IPS-20b (cell line): ENCODE measurements at regions not wholly inside any gene's neighbourhood (a gene's known extent, or its start where the extent isn't known, plus 50 kb on each side); places are given as distances from the start of the nearest gene placed in this dataset.
"Not testable (repeated sequence)": the region's sequence is repeated elsewhere in the genome, so short reads cannot be mapped to it uniquely, and the experiment has no call there.

Source experiments
- H3K27ac ChIP-seq: one replicate; pipeline ENCODE4 v1.5.1; 2013; ENCODE audit warnings: low read length
- H3K27me3 ChIP-seq: 2 replicates; pipeline ENCODE4 v1.6.1; 2013; ENCODE audit warnings: mild to moderate bottlenecking, low read length, inconsistent platforms; ENCODE audit not compliant: insufficient read depth
- H3K36me3 ChIP-seq: 2 replicates; pipeline ENCODE4 v1.6.1; 2013; ENCODE audit warnings: low read depth, mild to moderate bottlenecking, inconsistent platforms, low read length, moderate library complexity; ENCODE audit not compliant: insufficient read depth
- H3K4me1 ChIP-seq: 2 replicates; pipeline ENCODE4 v1.6.1; 2013; ENCODE audit warnings: mild to moderate bottlenecking, control low read depth, inconsistent platforms, low read length, moderate library complexity; ENCODE audit not compliant: insufficient read depth
- H3K4me3 ChIP-seq: 2 replicates; pipeline ENCODE4 v1.5.1; 2013; ENCODE audit warnings: mild to moderate bottlenecking, low read length, inconsistent platforms
- H3K9ac ChIP-seq: 2 replicates; pipeline ENCODE4 v1.6.1; 2013; ENCODE audit warnings: low read depth, mild to moderate bottlenecking, inconsistent platforms, low read length, moderate library complexity
- H3K9me3 ChIP-seq: 2 replicates; pipeline ENCODE4 v1.6.1; 2013; ENCODE audit warnings: mild to moderate bottlenecking, low read depth, low read length, inconsistent platforms; ENCODE audit not compliant: insufficient read depth

- H3K4me3 ChIP-seq, result no peak overlapping the region
- no peak overlapping the region for H3K9ac ChIP-seq
- H3K9me3 ChIP-seq, result peaks cover 8% of the 10 kb centered on the region
- no peaks in the 10 kb centered on the region for H3K27me3 ChIP-seq
- H3K27ac ChIP-seq, result no peak overlapping the region
- no peaks in the 10 kb centered on the region for H3K4me1 ChIP-seq
- no peaks in the 10 kb centered on the region for H3K36me3 ChIP-seq
Observed at GRCh38 chr3:145197821-145198220, 963.2 kb downstream of the PLOD2 start.

- Histone ChIP-seq H3K36me3 (no peaks in the 10 kb centered on the region), H3K9me3 (no peaks in the 10 kb centered on the region), H3K27me3 (no peaks in the 10 kb centered on the region), H3K9ac (no peak overlapping the region), H3K4me3 (no peak overlapping the region), H3K27ac (no peak overlapping the region), H3K4me1 (no peaks in the 10 kb centered on the region)
Observed at GRCh38 chr3:145209561-145209960, 951.4 kb downstream of the PLOD2 start.

- Histone ChIP-seq H3K27ac (no peak overlapping the region), H3K4me1 (no peaks in the 10 kb centered on the region), H3K36me3 (no peaks in the 10 kb centered on the region), H3K4me3 (no peak overlapping the region), H3K9ac (no peak overlapping the region), H3K27me3 (no peaks in the 10 kb centered on the region), H3K9me3 (no peaks in the 10 kb centered on the region)
Observed at GRCh38 chr3:145219355-145220235, 941.4 kb downstream of the PLOD2 start.

GRCh38 chr3:145224886-145225285 is 936.1 kb downstream of the PLOD2 start:
- Histone ChIP-seq H3K9ac (no peak overlapping the region), H3K36me3 (no peaks in the 10 kb centered on the region), H3K27me3 (no peaks in the 10 kb centered on the region), H3K4me1 (no peaks in the 10 kb centered on the region), H3K4me3 (no peak overlapping the region), H3K27ac (no peak overlapping the region), H3K9me3 (no peaks in the 10 kb centered on the region)

GRCh38 chr3:145243875-145244274 is 917.1 kb downstream of the PLOD2 start:
- no peaks in the 10 kb centered on the region for H3K36me3 ChIP-seq
- H3K9me3 ChIP-seq, result peaks cover 6% of the 10 kb centered on the region; the same call in 1 of the 2 replicates
- no peaks in the 10 kb centered on the region for H3K4me1 ChIP-seq
- H3K27me3 ChIP-seq, result no peaks in the 10 kb centered on the region
- H3K27ac ChIP-seq, result no peak overlapping the region
- no peak overlapping the region for H3K9ac ChIP-seq
- no peak overlapping the region for H3K4me3 ChIP-seq

GRCh38 chr3:145244327-145244726 is 916.7 kb downstream of the PLOD2 start:
- no peaks in the 10 kb centered on the region for H3K36me3 ChIP-seq
- H3K27ac ChIP-seq, result no peak overlapping the region
- H3K9ac ChIP-seq, result no peak overlapping the region
- H3K4me3 ChIP-seq, result no peak overlapping the region
- no peaks in the 10 kb centered on the region for H3K27me3 ChIP-seq
- no peaks in the 10 kb centered on the region for H3K4me1 ChIP-seq
- peaks cover 6% of the 10 kb centered on the region for H3K9me3 ChIP-seq

GRCh38 chr3:145246291-145246690 is 914.7 kb downstream of the PLOD2 start:
- Histone ChIP-seq H3K4me3 (no peak overlapping the region), H3K9me3 (peaks cover 6% of the 10 kb centered on the region), H3K4me1 (no peaks in the 10 kb centered on the region), H3K9ac (no peak overlapping the region), H3K36me3 (no peaks in the 10 kb centered on the region), H3K27ac (no peak overlapping the region), H3K27me3 (no peaks in the 10 kb centered on the region)

GRCh38 chr3:145248928-145249327 is 912.1 kb downstream of the PLOD2 start:
- no peak overlapping the region for H3K9ac ChIP-seq
- H3K27ac ChIP-seq, result no peak overlapping the region
- H3K36me3 ChIP-seq, result no peaks in the 10 kb centered on the region
- no peak overlapping the region for H3K4me3 ChIP-seq
- H3K9me3 ChIP-seq, result peaks cover 6% of the 10 kb centered on the region; the same call in 1 of the 2 replicates
- H3K4me1 ChIP-seq, result no peaks in the 10 kb centered on the region
- no peaks in the 10 kb centered on the region for H3K27me3 ChIP-seq

- Histone ChIP-seq H3K9me3 (peaks cover 6% of the 10 kb centered on the region; the same call in 1 of the 2 replicates), H3K27me3 (no peaks in the 10 kb centered on the region), H3K9ac (no peak overlapping the region), H3K4me3 (no peak overlapping the region), H3K4me1 (no peaks in the 10 kb centered on the region), H3K27ac (no peak overlapping the region), H3K36me3 (no peaks in the 10 kb centered on the region)
Observed at GRCh38 chr3:145251311-145251710, 909.7 kb downstream of the PLOD2 start.

- H3K27me3 ChIP-seq, H3K36me3 ChIP-seq, H3K4me3 ChIP-seq, H3K27ac ChIP-seq, H3K9me3 ChIP-seq, H3K4me1 ChIP-seq, H3K9ac ChIP-seq: not testable (repeated sequence)
Observed at GRCh38 chr3:145257967-145258366, 903.0 kb downstream of the PLOD2 start.

- no peaks in the 10 kb centered on the region for H3K27me3 ChIP-seq
- no peak overlapping the region for H3K4me3 ChIP-seq
- H3K36me3 ChIP-seq, result no peaks in the 10 kb centered on the region
- peaks cover 5% of the 10 kb centered on the region; the same call in 1 of the 2 replicates for H3K4me1 ChIP-seq
- H3K27ac ChIP-seq, result no peak overlapping the region
- H3K9me3 ChIP-seq, result no peaks in the 10 kb centered on the region
- no peak overlapping the region for H3K9ac ChIP-seq
Observed at GRCh38 chr3:145259166-145259880, 901.7 kb downstream of the PLOD2 start.

GRCh38 chr3:145263458-145263857 is 897.5 kb downstream of the PLOD2 start:
- H3K4me3 ChIP-seq, H3K4me1 ChIP-seq, H3K9ac ChIP-seq, H3K27me3 ChIP-seq, H3K9me3 ChIP-seq, H3K36me3 ChIP-seq, H3K27ac ChIP-seq: not testable (repeated sequence)
